Putamen (tissue), 1 donor: ENCODE measurements at regions not wholly inside any gene's neighbourhood (a gene's known extent, or its start where the extent isn't known, plus 50 kb on each side); places are given as distances from the start of the nearest gene placed in this dataset.
"Not testable (repeated sequence)": the region's sequence is repeated elsewhere in the genome, so short reads cannot be mapped to it uniquely, and the experiment has no call there.

Experiments used
- DNase-seq: peaks from one replicate; pipeline ENCODE4 v3.0.0-alpha.2; 2016; ENCODE audit warnings: low spot score

GRCh38 chr6:51479296-51479695 lies 608.1 kb downstream of the PKHD1 start:
- no peak for DNase-seq

DNA sequence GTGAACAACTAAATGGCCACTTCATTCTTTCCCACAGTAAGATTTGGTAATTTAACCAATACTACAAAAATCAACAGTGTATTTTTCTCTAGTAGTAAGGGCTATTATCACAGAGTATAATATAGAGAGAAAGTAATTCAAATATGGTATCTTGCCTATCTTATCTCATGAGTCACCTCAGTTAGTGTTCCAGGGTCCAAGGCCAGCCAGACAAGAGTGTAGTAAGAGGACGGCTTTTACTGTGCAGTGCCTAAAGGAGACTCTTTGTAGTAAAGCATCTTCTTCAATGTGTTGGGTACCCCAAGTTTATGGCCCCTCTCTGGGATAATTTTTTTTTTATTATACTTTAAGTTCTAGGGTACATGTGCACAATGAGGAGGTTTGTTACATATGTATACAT lies 607.4 kb downstream of the PKHD1 start:
- DNase-seq: no peak

- not testable (repeated sequence) for DNase-seq
Measured at GRCh38 chr6:51485869-51486268, 601.5 kb downstream of the PKHD1 start.

- no peak for DNase-seq
Measured at GRCh38 chr6:51487937-51488336, 599.5 kb downstream of the PKHD1 start.

DNA sequence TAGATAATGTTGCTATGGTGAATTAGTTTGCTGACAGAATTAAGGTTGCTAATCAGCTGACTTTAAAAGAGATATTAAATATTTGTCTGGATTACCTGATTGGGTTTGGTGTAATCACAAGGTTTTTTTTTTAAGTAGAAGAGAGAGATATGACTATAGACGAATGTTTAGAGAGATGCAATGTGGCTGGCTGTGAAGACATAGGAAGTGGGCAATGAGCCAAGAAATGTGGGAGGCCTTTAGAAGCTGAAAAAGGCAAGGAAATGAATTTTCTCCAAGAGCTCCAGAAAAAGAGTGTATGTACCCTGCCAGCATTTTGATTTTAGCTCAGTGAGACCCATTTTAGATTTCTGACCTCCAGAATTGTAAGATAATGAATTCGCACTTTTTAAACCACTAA lies 598.3 kb downstream of the PKHD1 start:
- no peak for DNase-seq

GRCh38 chr6:51490101-51490500 lies 597.3 kb downstream of the PKHD1 start:
- DNase-seq: no peak

DNA sequence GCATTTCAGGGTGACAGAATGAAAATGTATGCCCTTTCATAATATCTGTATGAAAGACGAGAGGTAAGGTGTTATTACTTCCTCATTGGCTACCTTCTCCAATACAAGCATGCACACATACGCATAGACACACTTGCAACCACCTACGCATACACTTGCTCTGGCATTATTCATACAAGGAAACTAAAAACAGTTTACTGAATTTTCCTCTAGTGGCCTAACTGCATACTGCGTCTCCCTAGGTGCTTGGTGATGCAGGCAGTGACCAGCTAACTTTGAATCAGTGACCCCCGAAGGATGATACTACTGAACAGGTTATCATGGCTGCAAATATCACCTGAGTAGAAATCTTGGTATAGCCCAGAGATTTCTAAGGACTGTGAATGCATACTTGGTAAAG lies 593.1 kb downstream of the PKHD1 start:
- no peak for DNase-seq

DNA sequence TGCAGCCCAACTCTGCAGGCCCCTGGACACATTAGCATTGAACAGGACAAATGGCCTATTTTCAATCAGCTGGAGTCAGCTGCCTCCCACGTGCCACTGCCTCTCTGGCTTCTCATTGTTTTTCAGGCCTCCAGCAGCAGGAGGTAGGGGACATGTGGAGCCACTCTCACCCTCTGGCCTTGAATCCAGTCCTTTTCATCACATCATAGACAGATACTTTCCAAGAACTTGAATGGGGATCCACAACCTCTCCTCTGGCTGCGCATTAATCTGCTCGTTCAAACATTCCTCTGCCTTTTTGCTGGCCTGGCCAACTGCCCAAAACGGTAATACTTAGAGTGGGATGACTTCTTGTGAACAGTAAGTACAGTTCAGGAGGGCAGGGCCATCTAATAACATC lies 592.3 kb downstream of the PKHD1 start:
- DNase-seq: peak; percentile 81

DNA sequence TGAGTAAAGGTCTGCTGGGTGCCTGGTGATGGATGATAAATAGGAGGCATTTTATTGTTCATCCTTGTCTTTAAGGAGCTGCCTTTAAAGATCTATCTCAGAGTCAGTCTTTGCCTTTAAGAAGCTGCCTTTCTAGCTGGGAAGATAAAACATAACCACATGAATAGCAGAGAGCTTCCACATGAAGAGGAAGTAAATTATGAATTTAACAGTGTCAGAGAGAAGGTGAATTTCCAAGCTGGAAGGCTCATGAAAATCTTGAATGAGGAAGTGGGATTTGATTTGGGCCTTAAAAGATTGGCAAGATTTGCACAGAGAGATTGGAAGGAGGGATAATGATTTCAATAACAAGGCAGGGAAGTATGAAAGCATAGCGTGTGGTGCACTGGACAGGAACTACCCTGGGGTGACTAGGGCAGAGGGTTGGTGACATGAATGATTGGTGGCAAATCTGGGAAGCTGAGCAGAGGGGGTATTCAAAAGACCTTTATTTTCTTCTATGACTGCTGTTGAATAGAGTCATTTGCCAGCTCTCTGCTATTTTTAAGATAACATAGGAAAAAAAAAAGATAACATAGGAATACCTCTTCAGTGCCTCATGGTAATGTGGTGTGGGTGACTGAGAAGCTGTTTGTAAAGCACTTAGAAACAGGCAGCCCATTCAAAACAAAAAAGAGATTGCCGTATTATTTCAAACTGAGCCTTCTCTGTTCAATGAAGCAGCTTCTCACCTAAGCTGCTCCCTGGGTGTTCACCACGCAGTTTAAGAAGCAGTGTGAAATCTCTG lies 591.6 kb downstream of the PKHD1 start:
- DNase-seq: no peak

- DNase-seq: no peak
Measured at GRCh38 chr6:51502996-51503395, 584.4 kb downstream of the PKHD1 start.

- no peak for DNase-seq
Measured at GRCh38 chr6:51505434-51505833, 582.0 kb downstream of the PKHD1 start.

DNA sequence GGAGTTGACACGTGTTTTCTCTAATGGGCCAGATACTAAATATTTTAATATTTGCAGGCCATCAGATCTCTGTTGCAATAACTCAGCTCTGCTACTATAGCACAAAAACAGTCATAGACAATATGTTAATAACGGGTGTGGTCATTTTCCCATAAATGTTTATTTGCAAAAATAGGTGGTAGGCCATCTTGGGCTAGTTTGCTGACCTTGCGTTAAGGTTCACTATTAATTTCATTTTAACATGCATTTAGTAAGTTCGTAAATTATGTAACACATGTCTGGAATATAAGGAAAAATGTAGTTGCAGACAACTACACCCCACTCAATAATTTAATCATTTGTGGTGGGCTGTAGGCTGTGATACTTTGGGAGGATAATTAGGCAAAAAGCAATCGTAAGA lies 577.8 kb downstream of the PKHD1 start:
- no peak for DNase-seq

DNA sequence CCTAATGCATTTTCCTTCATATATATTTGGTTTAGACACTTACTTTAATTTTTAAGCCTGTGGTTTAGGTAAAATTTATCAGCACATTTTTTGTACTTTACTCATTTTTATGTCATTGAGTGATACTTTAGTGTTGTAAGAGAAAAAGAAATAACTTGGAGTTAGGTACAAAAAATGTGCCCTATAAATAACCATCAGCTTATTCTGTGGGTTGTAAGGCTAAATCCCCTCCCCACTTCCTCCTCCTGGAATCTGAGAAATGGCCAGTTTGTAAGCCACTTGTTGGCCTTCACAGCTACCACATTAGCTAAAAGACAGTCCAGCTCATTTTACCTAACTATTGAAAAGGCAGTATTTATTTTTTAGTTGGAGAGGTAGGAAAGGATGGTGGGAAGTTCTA lies 576.3 kb downstream of the PKHD1 start:
- no peak for DNase-seq

- no peak for DNase-seq
Measured at GRCh38 chr6:51513891-51514747, 573.3 kb downstream of the PKHD1 start.

DNA sequence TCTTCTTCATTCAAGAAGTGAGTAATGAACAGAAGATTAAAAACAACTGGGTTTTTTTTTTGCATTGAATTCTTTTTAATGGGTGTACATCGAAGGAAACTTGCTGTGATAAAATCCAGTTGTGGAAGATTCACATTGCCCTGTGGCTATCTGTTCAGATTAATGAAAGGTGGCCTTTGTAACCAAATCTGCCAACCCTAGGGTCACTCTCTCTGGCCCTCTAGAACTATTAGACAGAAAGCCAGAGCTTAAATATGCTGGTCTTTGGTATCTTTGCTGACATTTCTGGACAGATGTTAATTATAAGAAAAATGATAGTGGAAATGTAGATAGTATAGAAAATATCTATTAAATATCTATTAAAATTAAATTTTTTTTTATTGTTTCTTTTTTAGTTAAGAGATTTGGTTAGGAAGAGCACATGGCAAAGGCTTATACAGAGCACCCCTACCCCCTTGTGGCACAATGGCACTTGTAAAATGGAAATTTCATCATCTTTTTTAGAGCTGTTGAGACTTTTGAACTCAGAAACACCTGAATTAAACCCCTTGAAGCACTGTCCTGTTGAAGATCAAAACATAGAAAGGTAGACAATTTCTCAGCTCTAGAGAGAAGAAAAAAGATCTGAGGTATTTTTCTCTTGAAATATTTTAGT lies 572.5 kb downstream of the PKHD1 start:
- DNase-seq: no peak

- no peak for DNase-seq
Measured at GRCh38 chr6:51526049-51526448, 561.4 kb downstream of the PKHD1 start.

DNA sequence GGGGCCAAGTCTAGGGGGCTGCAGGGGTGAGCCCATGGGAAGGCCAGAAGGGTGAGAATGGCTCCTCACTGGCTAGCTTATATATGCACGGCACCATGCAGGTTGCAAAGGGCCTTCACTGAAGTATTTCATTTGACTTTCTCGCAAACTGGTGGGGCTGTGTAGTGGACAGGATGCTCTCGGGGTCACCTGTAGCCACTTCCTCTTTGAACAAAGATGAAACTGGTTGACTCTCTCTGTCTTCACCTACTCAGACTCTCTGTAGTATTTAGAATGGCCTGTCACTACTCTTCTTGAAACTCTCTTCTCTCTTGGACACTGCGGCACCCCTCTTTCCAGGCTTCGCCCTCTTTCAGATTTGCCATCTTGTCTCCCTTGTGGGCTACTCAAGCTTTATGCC lies 560.5 kb downstream of the PKHD1 start:
- no peak for DNase-seq

GRCh38 chr6:51528556-51528955 lies 558.9 kb downstream of the PKHD1 start:
- DNase-seq: no peak

- DNase-seq: no peak
Measured at GRCh38 chr6:51529240-51529639, 558.2 kb downstream of the PKHD1 start.

- no peak for DNase-seq
Measured at GRCh38 chr6:51531623-51532022, 555.8 kb downstream of the PKHD1 start.

DNA sequence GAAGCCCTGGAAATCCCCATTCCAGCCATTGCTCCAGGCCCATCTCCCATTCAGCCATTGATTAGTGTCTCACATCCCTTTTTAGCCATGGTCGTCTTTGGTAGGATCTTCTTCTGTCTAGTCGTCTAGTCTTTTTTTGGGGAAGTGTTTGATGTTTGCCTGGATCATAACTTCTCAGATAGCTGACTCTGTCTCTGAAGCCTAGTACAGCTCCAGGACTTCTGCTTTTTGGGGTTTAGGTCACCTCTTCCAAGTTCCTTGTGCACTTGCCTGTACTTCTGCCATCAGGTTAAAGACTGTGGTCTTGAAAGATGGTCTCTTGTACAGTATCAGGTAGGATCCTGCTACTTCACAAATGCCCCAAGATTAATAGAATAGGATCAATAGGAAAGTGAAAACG lies 553.5 kb downstream of the PKHD1 start:
- DNase-seq: no peak

- no peak for DNase-seq
Measured at GRCh38 chr6:51535327-51535726, 552.1 kb downstream of the PKHD1 start.

DNA sequence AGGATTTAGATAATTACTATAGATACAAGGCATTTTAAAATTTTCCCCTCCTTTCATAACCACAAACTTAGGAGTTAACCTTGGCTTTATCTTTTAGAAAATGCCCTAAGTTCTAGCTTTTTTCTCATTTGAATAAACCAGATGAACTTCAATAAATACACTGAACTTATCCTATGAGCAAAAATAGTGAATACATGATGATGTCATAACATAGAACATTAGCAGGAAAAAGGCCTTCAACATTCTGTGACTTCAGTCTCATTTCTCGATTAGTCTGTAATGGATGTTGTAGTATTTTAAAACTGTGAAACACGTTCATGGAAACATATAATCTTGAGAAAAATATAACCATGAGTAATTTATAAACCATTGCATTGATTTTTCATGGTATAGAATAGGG lies 550.7 kb downstream of the PKHD1 start:
- no peak for DNase-seq
